Colon (tissue), 2 donors: ENCODE measurements at regions not wholly inside any gene's neighbourhood (a gene's known extent, or its start where the extent isn't known, plus 50 kb on each side); places are given as distances from the start of the nearest gene placed in this dataset.

Source experiments
- FAIRE-seq: peaks from 2 replicates; lab custom pipeline; 2012; peaks lifted over from hg19 to GRCh38; lab: Jason Lieb, UNC
- donor health status: control.
- donor health status: control.

GRCh38 chr2:126482582-126483464 is 173.1 kb upstream of the GYPC start:
- FAIRE-seq = no peak

GRCh38 chr2:126494593-126494992 is 161.4 kb upstream of the GYPC start:
- FAIRE-seq = no peak

DNA sequence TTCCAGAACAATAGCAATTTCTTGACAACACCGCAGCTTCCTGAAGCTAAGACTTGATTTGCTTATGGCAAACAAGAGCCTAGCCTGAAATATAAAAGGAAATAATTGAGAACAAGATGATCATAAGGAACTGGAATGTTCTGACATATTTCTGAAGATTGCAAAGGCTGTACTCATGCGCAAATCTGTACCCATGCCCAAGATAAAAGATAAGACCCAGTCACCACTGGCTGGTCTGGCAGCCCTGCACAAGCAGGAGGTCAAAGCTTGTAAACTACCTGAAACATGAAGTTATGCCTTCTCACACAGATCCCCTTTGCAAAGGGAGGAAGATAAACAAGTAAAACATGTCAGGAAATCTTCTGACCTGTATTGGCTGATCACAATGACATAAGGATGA is 160.8 kb upstream of the GYPC start:
- FAIRE-seq = no peak

GRCh38 chr2:126496493-126496892 is 159.5 kb upstream of the GYPC start:
- FAIRE-seq = no peak

- no peak for FAIRE-seq
Measured at GRCh38 chr2:126503476-126503875, 152.5 kb upstream of the GYPC start.

DNA sequence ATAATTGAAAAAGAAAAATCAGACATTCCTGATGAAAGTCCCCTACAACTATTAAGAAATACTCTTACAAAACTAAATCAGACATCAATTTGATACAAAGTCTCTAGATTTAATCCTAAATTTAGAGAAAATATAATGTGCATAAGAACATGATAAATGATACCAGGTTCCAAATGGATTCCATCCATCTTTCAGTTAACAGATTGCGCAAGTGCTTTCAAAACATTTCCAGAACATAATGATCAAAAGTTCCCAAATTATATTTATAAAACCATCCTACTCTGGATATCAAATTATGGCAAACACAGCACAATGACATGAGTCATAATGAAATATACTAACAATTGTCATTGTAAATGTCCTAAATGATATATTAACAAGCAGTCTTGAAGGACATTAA is 151.0 kb upstream of the GYPC start:
- FAIRE-seq = no peak

GRCh38 chr2:126506786-126507185 is 149.2 kb upstream of the GYPC start:
- no peak for FAIRE-seq

- FAIRE-seq = no peak
Measured at GRCh38 chr2:126507425-126507911, 148.5 kb upstream of the GYPC start.

GRCh38 chr2:126510356-126510755 is 145.6 kb upstream of the GYPC start:
- no peak for FAIRE-seq

GRCh38 chr2:126510960-126511359 is 145.0 kb upstream of the GYPC start:
- no peak for FAIRE-seq

DNA sequence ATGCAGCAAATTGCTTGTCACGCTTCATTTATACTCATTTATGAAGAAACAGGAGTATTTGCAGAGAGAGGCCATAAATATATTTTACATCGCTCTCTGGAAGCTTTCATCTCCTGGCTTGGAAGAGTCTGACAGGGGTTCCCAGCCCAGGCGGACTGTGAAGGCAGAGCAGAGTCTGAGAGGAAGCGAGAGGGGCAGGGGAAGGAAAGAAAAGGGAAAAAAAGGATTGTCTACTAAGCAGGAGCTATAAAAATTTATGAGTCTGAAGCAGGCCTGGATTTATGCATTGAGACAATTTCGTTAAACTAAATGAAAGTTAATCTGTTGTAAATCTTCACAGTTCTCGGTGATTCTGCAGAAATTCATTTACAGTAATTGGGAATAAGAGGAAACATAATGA is 143.9 kb upstream of the GYPC start:
- FAIRE-seq = no peak

DNA sequence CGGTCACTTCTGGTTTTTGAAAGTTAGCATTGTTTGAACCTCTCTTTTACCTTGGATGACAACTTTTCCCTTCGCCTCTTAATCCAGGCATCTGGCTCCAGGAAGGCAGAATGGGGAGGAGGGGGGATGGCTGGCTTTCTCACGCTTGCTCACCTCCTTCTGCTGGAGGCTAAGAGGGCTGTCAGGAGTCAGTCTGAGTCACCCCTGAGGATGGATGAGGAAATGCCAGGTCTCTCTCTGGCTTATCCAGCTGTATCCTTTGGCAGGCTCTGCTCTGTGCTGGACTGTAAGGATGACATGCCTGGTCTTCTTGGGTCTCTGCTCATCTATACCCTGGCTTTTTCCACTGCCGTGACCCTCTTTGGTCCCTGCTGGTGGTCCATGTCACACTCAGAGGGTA is 142.9 kb upstream of the GYPC start:
- no peak for FAIRE-seq

GRCh38 chr2:126515471-126515870 is 140.5 kb upstream of the GYPC start:
- no peak for FAIRE-seq

DNA sequence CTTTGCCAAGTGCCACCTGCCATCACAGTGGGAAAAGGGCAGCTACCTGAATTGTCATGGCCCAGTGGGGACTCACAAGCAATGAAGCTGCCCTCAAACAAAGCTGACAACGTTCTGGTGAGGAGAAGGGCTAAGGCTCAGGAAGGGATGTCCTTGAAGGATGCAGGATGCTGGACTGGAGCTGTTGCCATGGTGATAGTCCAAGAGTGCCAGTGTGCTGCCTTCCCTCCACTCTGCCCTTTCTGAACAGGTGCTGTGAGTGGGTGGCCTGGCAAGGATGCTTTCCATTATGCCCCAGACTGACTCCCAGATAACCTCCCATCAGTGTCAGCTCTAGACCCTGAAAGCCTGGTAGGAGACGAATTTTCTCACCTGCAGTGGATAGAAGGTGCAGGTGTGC is 137.8 kb upstream of the GYPC start:
- FAIRE-seq = no peak

DNA sequence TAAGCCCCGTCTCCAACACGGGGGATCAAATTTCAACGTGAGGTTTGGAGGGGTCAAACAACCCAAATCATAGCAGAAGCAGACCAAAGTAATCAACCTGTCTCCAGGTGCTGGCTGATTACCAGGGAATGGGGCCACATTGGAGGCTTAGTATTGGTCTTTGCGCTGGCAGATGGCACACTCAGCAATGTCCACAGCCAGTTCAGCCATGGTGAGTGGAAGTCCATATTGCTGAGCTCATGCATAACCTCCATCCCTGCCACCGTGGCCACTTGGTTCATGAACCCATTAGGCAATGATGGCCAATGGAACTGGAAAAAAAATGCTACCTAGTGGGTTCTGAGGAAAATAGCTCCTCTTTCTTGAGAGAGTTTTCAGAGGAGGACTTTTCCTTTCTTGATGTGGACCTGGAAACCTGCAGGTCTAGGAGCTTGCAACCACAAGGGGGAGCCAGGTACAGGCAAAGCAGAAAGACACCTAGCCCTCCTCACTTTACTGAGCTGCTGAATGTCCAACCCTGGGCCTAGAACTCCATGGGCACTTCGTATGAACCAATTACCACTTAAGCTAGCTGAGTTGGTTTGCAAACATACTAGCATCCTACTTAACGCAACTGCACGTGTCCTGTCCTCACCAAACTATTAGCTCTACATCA is 128.0 kb upstream of the GYPC start:
- no peak for FAIRE-seq

- no peak for FAIRE-seq
Measured at GRCh38 chr2:126531029-126531428, 124.9 kb upstream of the GYPC start.

GRCh38 chr2:126534478-126534877 is 121.5 kb upstream of the GYPC start:
- no peak for FAIRE-seq

- FAIRE-seq = no peak
Measured at GRCh38 chr2:126535408-126535807, 120.5 kb upstream of the GYPC start.

- no peak for FAIRE-seq
Measured at GRCh38 chr2:126536605-126537200, 119.3 kb upstream of the GYPC start.

DNA sequence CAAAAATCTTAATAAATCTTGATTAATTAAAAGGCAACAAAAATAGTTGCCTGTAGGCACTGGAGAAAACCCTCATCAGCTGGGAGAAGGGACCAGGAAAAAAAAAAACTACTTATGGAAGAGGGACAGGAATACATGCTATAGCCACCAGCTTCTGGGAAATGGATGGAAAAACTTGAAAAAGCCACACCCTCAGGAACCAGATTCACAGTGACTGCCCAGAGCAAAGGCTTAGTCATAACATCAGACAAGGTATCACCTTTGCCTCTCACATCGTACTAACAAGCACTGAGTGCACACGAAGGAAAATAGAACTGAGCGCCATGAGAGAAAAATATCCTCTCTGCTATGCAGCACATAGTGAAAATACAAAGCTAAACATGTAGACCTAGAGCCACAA is 116.9 kb upstream of the GYPC start:
- no peak for FAIRE-seq

- FAIRE-seq = no peak
Measured at GRCh38 chr2:126542247-126542646, 113.7 kb upstream of the GYPC start.

GRCh38 chr2:126543081-126543480 is 112.9 kb upstream of the GYPC start:
- no peak for FAIRE-seq

DNA sequence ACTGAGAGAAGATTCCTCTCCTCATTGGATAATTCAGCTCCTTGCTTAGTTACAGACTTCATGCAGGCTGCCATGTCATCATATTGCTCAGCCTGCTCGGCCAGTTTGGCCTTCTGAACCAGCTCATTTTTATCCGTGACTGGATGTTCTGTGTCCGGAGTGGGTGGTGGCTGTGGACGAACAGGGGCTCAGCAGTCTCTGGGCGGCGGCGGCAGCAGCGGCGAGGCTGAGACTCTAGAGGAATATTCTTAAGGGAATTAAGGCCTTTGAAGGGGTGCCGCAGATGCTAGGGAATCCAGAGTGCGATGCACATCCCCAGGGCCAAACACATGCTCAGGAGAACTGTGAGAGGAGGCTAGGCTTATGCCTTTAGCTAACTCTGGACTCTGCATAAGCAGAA is 97.9 kb upstream of the GYPC start:
- FAIRE-seq = no peak
